ENCODE measurements at regions not wholly inside any gene's neighbourhood (a gene's known extent, or its start where the extent isn't known, plus 50 kb on each side); places are given as distances from the start of the nearest gene placed in this dataset.

DNA sequence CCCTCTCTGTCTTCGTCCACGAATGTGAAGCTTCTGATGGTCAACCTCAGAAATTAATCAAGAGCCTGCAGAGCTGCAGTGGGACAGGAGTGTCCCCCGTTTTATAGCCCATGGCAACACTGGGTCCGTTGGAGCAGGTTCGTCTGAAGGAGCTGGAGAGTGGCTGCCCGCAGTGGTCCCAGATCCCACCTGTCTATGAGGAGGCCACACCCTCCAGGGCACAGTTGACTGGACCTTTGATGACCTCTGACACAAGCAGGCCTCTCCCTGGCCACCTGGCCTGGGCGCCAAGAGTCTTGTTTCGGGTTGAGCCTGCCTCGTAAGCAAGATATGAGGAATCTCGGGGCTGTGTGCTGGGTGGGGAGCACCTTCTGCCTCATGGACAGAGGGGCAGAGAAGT is 100.7 kb upstream of the SFSWAP start:
- TF ChIP-seq CTCF (conservative IDR thresholded peaks at IDR 0.05): no peak
- TF ChIP-seq ZFX (IDR thresholded peaks at IDR 0.05): no peak
